NCI-H2081 treated with DMSO at 0.1 percent for 48 hours (cell line): ENCODE measurements at regions not wholly inside any gene's neighbourhood (a gene's known extent, or its start where the extent isn't known, plus 50 kb on each side); places are given as distances from the start of the nearest gene placed in this dataset.

Experiments
- DNase-seq: peaks from one replicate; lab custom pipeline; 2025; lab: John Stamatoyannopoulos, UW

GRCh38 chr2:107772353-107772752, 54.3 kb upstream of the RGPD4 start:
- DNase-seq = no peak

GRCh38 chr2:107775211-107775610, 51.5 kb upstream of the RGPD4 start:
- no peak for DNase-seq

GRCh38 chr2:107775791-107776190, 50.9 kb upstream of the RGPD4 start:
- DNase-seq = no peak

GRCh38 chr2:107776362-107776761, 50.3 kb upstream of the RGPD4 start:
- DNase-seq = no peak
